Cardiac muscle cell (in vitro differentiated cells and primary cell): ENCODE measurements at regions not wholly inside any gene's neighbourhood (a gene's known extent, or its start where the extent isn't known, plus 50 kb on each side); places are given as distances from the start of the nearest gene placed in this dataset.

Experiments used
- DNase-seq, 2 donors: peaks; one replicate each; pipeline versions ENCODE4 v3.0.0 to v3.0.0-alpha.2; 2010 to 2017; ENCODE audit warnings: low read depth in 1 of 2, low spot score in 1 of 2
- H3K27ac ChIP-seq: fragments of 200-600 bp; sonication (generic); 2 replicates; pipeline ENCODE4 v1.5.1; 2016
- H3K27me3 ChIP-seq: fragments of 200-600 bp; sonication (generic); 2 replicates; pipeline ENCODE4 v1.6.0; 2016; ENCODE audit warnings: control low read depth
- H3K36me3 ChIP-seq: fragments of 200-600 bp; sonication (generic); 2 replicates; pipeline ENCODE4 v1.5.1; 2016; ENCODE audit warnings: control low read depth
- H3K4me1 ChIP-seq: fragments of 200-600 bp; sonication (generic); 2 replicates; pipeline ENCODE4 v1.8.1; 2017; ENCODE audit warnings: low read depth, mild to moderate bottlenecking, mixed run types
- H3K4me3 ChIP-seq: fragments of 200-600 bp; sonication (generic); 2 replicates; pipeline ENCODE4 v1.5.1; 2016; ENCODE audit warnings: mild to moderate bottlenecking
- H3K9me3 ChIP-seq: fragments of 200-600 bp; sonication (generic); 2 replicates; pipeline ENCODE4 v1.5.1; 2017; ENCODE audit warnings: low read depth, mild to moderate bottlenecking, control low read depth
- CTCF ChIP-seq: IDR thresholded peaks from 2 replicates; pipeline ENCODE4 v1.5.1; 2012; ENCODE audit warnings: low read depth, mild to moderate bottlenecking, low read length

- no peak for DNase-seq
- Histone ChIP-seq H3K27me3 (no peaks in the 10 kb centered on the region), H3K27ac (no peak overlapping the region), H3K4me3 (no peak overlapping the region), H3K36me3 (no peaks in the 10 kb centered on the region), H3K9me3 (no peaks in the 10 kb centered on the region), H3K4me1 (peaks cover 25% of the 10 kb centered on the region)
- no peak for TF ChIP-seq CTCF
These were observed 161.9 kb upstream of the CADPS start for GRCh38 chr3:63037116-63037515.

- no peak for TF ChIP-seq CTCF
- Histone ChIP-seq H3K4me1 (peaks cover 15% of the 10 kb centered on the region), H3K4me3 (no peak overlapping the region), H3K9me3 (no peaks in the 10 kb centered on the region), H3K27me3 (no peaks in the 10 kb centered on the region), H3K36me3 (no peaks in the 10 kb centered on the region), H3K27ac (no peak overlapping the region)
- no peak for DNase-seq
These were observed 167.6 kb upstream of the CADPS start for GRCh38 chr3:63042833-63043232.

- no peak for TF ChIP-seq CTCF
- Histone ChIP-seq H3K4me1 (peaks cover 22% of the 10 kb centered on the region), H3K27ac (no peak overlapping the region), H3K36me3 (no peaks in the 10 kb centered on the region), H3K4me3 (no peak overlapping the region), H3K27me3 (no peaks in the 10 kb centered on the region), H3K9me3 (no peaks in the 10 kb centered on the region)
- no peak for DNase-seq
These were observed 168.4 kb upstream of the CADPS start for GRCh38 chr3:63043631-63044030.

GRCh38 chr3:63046152-63046551 lies 170.9 kb upstream of the CADPS start:
- H3K36me3 ChIP-seq: no peaks in the 10 kb centered on the region
- H3K4me1 ChIP-seq: peaks cover 24% of the 10 kb centered on the region
- DNase-seq: no peak
- no peak for TF ChIP-seq CTCF
- no peaks in the 10 kb centered on the region for H3K9me3 ChIP-seq
- H3K27me3 ChIP-seq: no peaks in the 10 kb centered on the region
- H3K4me3 ChIP-seq: no peak overlapping the region
- no peak overlapping the region for H3K27ac ChIP-seq

GRCh38 chr3:63046580-63046979 lies 171.4 kb upstream of the CADPS start:
- H3K36me3 ChIP-seq: no peaks in the 10 kb centered on the region
- peak overlapping the region; percentile 14 for H3K27ac ChIP-seq
- DNase-seq: no peak
- peaks cover 24% of the 10 kb centered on the region for H3K4me1 ChIP-seq
- H3K9me3 ChIP-seq: no peaks in the 10 kb centered on the region
- no peaks in the 10 kb centered on the region for H3K27me3 ChIP-seq
- H3K4me3 ChIP-seq: no peak overlapping the region
- TF ChIP-seq CTCF: no peak

- DNase-seq: peak in 1 of 2 donors; percentile 56
- no peak for TF ChIP-seq CTCF
These were observed 171.9 kb upstream of the CADPS start for GRCh38 chr3:63047068-63047467.

More at GRCh38 chr3:63047068-63047467, 171.9 kb upstream of the CADPS start:
- Histone ChIP-seq H3K36me3 (no peaks in the 10 kb centered on the region), H3K27ac (peak overlapping the region; percentile 14), H3K9me3 (no peaks in the 10 kb centered on the region), H3K4me3 (no peak overlapping the region), H3K4me1 (peaks cover 24% of the 10 kb centered on the region), H3K27me3 (no peaks in the 10 kb centered on the region)
